ENCODE measurements at regions not wholly inside any gene's neighbourhood (a gene's known extent, or its start where the extent isn't known, plus 50 kb on each side); places are given as distances from the start of the nearest gene placed in this dataset.

DNA sequence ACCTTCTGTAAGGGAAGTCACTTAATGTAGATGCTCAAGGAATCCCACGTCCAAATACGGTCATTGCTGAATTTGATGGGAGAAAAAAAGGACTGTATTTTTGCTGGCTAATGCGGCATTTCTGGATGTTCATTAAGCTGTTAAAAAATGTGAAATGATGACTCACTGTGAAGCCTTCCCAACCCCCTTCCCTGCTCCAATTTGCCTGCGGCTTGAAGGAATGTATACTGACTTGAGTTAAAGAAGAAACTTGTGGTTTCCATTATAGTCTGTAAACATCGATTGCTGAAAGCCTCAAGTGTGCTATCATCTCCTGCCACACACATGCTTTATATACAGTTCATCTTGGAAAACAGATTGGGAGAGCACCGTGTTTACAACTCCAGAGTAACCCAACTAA, 249.1 kb upstream of the JAG1 start:
- TF ChIP-seq, protein P1, sequence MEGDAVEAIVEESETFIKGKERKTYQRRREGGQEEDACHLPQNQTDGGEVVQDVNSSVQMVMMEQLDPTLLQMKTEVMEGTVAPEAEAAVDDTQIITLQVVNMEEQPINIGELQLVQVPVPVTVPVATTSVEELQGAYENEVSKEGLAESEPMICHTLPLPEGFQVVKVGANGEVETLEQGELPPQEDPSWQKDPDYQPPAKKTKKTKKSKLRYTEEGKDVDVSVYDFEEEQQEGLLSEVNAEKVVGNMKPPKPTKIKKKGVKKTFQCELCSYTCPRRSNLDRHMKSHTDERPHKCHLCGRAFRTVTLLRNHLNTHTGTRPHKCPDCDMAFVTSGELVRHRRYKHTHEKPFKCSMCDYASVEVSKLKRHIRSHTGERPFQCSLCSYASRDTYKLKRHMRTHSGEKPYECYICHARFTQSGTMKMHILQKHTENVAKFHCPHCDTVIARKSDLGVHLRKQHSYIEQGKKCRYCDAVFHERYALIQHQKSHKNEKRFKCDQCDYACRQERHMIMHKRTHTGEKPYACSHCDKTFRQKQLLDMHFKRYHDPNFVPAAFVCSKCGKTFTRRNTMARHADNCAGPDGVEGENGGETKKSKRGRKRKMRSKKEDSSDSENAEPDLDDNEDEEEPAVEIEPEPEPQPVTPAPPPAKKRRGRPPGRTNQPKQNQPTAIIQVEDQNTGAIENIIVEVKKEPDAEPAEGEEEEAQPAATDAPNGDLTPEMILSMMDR (IDR thresholded peaks at IDR 0.05) = no peak
- TF ChIP-seq POLR2A (IDR thresholded peaks at IDR 0.05) (no peak), POLR2AphosphoS5 (IDR thresholded peaks at IDR 0.05) (no peak)
